ENCODE measurements at regions not wholly inside any gene's neighbourhood (a gene's known extent, or its start where the extent isn't known, plus 50 kb on each side); places are given as distances from the start of the nearest gene placed in this dataset.

- TF ChIP-seq CTCF (IDR thresholded peaks at IDR 0.05) (no peak), POLR2A (IDR thresholded peaks at IDR 0.05) (no peak), POLR2AphosphoS5 (IDR thresholded peaks at IDR 0.05) (no peak)
Measured at GRCh38 chr11:56898856-56899255, 89.9 kb upstream of the OR5AK2 start.

All from suprapubic skin (tissue), 4 donors.